GM19351 (cell line): ENCODE measurements at regions not wholly inside any gene's neighbourhood (a gene's known extent, or its start where the extent isn't known, plus 50 kb on each side); places are given as distances from the start of the nearest gene placed in this dataset.
"Not testable (repeated sequence)": the region's sequence is repeated elsewhere in the genome, so short reads cannot be mapped to it uniquely, and the experiment has no call there.

ENCODE experiments used
- ATAC-seq: cut with Tn5 transposase; IDR thresholded peaks from one replicate; pipeline ENCODE4 v1.9.1; 2021; ENCODE audit warnings: mild to moderate bottlenecking, moderate library complexity; ENCODE audit not compliant: unreplicated experiment

DNA sequence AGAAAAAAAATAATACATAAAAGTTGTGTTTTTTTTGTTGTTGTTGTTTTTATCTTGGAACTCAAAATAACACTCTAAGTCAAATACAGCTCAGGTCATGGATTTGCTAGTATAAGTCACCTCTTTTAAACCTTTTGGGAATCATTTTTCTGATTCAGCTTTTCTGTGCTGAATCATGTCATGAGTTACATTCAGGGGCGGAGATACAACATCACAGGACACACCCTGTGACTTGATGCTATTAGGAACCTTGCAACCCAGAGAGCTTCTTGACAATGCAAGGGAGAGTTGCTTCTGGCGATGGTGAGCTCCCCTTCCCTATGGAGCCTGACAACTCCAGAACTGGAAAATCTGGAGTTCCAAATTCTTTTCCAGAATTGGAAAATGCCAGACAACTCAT is 358.3 kb upstream of the C16orf82 start:
- no peak for ATAC-seq

DNA sequence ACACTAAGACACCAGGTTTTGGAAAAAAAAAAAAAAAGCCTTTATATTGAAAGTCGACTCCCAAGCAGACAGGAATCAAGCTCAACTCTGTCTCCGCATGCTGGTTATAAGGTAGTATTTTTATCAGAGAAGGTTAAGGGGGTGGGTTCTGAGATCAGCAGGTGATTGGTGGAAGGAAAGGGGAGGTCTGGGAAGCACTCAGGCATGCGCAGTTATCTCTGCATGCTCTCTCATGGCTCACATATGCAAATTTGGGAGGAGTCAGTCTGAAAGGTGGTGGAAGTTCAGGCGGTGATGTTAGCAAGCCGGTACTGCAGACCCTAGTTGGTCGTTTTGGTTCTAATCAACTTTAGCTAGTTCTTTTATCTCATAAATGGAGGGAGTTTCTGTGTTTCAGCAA is 357.6 kb upstream of the C16orf82 start:
- ATAC-seq, result no peak

DNA sequence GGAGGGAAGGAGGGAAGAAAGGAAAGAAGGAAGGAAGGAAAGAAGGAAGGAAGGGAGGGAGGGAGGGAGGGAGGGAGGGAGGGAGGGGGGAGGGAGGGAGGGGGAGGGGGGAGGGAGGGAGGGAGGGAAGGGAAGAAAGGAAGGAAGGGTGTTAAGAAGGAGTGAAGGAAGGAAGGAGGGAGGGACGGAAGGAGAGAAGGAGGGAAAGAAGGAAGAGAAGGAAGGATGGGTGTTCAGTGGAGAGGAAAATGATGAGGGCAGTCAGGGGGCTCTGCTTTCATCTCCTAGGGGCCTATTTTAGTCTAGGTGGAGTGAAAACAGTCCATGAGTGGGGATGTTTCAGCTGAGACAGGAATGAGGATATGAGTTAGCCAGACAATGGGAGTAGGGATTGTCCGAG is 357.0 kb upstream of the C16orf82 start:
- ATAC-seq, result no peak

DNA sequence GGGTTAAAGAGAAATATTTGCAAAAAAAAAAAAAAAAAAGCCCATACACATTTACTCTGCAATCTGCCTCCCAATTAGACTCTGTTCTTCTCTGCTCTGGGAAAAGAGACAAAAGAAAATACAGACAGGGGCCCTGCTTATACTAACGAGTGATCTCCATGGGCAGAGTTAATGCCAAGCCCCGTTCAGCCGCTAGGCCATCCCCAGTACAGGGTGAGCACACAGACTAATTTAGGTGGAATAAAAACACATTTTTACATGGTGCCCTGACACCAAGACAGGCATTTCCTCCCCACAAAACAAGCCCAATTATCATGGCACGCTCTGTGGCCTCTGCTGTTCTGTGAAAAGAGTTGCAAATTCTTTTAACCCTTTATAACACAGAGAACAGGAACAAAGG is 356.3 kb upstream of the C16orf82 start:
- ATAC-seq, result no peak

DNA sequence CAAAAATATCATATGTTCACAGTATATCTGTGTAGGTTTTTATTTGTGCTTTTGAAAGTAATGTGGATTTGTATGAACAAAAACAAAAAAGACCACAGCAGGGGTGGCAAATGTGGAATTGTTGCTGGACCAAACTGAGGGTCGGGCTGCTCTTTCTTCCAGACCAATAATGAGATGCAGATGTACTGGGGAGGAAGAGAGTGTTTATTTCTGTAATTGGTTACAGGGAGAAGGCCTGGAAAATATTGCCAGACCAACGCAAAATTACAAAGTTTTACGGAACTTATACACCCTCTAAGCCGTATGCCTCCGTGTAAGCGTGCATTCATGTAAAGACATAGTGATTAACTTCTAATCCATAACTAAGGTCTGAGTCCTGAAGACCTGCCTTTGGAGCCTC is 353.9 kb upstream of the C16orf82 start:
- no peak for ATAC-seq

DNA sequence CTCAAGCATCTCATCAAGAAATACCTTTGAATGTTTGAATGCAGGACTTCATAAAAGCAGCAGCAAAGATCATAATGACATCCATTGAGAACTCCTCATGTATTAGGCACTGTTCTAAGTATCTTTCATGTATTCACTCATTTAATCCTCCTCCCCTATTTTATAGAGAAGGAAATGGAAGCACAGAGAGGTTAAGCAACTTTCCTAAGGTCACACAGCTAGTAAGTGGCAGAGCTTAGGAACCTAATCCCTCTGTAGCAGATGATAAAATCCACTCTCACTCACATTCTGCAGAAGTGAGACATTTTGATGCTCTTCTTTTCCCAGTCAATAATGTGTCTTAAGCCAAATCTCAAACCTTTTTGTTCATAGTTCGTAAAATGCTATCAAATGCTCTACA is 350.8 kb upstream of the C16orf82 start:
- no peak for ATAC-seq

DNA sequence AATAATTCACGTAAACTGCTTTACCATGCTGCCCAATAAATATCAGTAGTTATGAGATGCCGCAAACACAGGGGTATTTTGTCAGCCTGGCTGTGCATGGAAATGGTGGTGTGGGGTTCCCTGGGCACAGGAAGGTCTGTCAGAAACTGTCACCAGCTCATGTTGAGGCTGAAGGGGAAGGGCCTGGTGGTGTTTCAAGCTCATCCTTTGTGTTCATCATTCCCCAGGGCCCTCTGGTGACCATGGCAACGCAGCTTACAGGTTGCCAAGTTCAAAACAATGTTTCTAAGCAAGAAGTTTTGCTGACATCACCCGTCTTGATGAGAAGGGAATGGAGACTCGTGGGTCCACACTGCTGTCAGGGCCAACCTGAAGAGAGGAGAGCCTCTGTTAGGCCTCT is 348.9 kb upstream of the C16orf82 start:
- no peak for ATAC-seq

DNA sequence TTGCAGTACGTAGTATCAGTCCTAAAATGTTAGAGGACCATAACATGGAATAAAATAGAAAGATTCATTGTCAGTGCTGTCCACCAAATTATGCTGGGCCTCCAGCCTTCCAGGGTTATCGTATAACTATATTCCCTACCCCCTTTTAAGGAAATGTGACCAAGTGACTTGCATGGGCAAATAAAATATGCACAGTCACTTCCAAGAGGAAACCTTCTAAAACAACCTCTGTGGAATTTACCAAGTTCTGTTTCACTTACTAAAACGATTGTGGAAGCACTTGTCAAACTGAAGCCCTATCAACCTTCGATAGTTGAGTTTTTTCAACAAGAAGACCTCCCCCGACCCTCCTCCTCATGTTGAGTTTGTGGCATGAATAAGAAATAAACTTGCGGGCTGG is 345.4 kb upstream of the C16orf82 start:
- no peak for ATAC-seq

DNA sequence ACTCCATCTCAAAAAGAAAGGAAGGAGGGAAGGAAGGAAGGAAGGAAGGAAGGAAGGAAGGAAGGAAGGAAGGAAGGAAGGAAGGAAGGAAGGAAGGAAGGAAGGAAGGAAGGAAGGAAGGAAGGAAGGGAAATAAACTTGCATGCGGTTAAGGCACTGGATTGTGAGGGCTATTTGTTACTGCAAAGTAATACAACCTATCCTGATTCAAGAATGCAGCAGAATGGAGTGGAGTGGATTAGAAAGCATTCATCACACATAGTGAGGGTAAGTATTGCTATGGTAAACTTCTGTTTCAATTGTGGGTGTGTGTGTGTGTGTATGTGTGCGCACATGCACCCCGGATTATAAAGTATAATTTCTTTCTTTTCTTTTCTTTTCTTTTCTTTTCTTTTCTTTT is 344.8 kb upstream of the C16orf82 start:
- ATAC-seq, result not testable (repeated sequence)

DNA sequence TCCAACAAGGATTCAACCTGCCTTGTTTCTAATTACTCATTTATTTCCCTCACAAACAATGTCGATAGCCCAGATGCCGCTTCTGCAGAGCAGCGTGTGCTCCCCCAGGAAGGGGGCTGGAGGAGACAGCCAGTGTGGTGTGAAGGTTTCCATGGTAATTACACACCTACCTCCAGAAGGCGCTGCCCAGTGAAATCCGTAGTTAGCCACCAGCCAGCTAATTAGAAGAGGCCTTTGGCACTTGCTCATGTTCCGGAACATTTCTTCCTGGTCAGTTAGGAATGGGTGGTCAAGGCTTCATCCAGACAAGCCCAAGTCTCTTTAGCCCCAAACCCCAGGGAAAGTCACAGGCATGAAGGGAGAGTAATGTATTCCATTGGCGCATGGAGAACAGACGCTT is 342.5 kb upstream of the C16orf82 start:
- no peak for ATAC-seq

DNA sequence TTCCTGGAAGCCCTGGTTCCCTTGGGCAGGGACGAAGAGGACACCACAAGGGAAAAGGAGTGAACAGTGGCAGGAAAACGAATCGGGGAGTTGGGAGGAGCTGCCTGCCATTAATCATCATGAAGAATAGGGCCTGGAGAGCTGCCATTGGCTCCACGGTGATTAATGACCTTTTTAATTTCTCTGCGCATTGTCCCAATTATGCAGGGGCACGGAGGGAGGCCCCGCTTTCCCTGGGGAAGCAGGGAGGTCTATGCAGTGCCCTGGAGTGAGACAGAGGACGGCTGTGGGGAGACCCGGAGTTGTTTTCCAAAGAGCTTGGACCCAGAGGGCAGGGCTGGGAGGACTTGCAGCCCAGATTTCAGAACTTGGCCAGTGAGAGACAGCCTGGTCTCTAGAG is 338.9 kb upstream of the C16orf82 start:
- ATAC-seq, result no peak

DNA sequence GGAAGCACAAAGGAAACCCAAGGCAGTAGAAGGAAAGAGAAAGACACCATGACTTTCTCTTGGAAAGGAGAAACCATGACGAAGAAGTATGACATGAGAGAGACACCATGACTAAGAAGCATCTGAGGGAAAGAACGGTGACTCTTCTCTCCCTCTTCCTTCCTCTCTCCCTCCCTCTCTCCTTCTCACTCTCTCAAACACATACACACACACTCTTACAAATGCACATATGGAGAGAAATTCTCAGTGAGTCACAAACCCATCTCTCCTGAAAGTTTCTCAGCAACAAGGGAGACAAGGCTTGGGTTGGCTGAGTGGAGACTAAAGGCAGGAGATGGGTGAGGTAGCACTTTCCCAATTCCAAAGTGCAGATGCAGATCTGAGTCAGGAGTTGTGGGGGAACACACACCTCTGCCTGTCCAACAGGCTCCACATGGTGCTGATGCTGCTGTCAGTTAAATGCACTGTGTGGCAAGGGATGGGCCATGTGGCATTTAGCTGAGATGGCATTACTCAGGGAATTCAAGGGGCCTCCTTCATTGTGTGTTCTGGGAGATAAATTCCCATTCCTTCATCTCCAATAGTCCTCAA is 336.7 kb upstream of the C16orf82 start:
- no peak for ATAC-seq

DNA sequence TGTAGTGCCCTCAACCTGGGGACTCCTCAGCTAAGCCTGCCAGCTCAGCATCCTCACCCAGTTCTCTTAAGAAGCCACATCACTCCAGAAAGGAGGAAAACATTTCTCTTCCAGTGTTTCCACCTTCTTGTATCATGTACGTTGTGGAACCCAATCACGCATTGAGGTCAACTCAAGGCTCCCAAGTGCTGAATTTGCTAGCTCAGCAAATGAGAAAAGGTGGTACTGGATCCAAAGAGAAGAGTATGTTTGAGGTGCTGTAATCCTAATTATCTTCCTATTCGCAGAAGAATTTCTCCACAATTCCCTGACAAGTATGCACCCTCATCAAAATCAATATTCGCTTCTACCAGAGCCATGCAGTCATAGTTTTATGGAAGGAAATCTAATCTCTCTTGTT is 335.0 kb upstream of the C16orf82 start:
- ATAC-seq, result no peak

DNA sequence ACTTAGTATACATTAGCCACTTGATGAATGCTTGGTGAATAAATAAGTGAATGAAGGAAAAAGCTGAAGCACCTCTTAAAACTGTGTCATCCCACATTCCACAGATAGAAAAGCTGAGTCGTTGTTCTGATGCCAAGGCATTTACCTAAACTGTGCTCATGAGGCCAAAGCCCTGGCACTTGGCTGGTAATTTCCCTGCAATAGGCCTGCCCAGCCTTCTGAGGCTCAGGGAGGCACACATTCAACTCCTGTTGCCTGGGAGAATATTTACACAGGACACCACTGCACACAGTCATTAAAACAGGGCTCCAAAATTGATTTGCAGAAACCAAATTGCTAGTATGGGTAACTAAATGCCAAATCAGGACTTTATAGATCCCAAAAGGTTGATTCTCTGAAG is 333.0 kb upstream of the C16orf82 start:
- no peak for ATAC-seq

DNA sequence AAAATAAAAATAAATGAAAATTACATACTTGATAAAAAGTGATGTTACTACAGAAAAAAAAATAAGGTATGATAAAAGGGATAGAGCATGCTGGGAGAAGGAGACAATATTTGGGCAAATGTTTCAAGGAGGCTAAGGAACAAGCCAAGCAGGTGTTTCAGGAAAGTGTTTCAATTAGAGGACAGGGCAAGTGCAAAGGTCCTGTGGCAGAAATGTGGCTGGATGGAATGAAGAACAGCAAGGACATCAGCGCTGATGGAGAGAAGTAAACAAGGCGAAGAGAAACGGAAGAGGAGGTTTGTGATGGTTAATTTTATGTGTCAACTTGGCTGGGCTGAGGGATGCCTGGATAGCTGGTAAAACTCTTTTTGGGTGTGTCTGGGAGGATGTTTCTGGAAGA is 331.2 kb upstream of the C16orf82 start:
- ATAC-seq, result no peak

DNA sequence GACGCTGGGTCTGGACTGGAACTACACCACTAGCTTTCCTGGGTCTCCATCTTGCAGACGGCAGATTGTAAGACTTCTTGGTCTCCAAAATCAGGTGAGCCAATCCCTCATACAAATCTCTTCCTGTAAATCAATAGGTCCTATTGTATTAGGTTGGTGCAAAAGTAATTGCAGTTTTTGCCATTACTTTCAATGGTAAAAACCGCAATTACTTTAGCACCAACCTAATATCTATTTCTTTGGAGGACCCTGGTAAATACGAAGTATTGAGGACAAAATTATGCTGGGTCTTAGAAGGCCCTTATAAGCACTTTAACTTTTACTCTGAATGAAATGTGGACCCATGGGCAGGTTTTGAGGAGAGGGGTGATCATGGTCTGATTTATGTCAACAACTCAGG is 330.6 kb upstream of the C16orf82 start:
- no peak for ATAC-seq

DNA sequence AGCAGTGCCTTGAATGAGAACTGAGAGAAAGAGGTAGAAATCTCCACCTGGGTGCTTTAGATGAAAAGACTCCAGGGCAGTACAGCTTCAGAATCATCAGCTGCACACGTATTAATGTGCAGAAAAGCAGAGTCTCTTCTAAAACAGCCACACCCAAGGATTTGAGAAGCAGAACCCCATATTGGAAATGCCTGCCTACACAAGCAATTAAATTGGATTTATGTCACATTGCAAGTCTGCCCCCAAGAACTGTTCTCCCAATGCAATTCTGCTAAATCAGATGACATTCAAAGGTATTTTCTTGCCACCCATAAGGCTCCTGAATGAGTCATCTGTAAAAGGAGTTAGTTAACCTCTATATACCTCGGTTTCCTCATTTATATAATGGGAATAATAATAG is 326.0 kb upstream of the C16orf82 start:
- no peak for ATAC-seq

DNA sequence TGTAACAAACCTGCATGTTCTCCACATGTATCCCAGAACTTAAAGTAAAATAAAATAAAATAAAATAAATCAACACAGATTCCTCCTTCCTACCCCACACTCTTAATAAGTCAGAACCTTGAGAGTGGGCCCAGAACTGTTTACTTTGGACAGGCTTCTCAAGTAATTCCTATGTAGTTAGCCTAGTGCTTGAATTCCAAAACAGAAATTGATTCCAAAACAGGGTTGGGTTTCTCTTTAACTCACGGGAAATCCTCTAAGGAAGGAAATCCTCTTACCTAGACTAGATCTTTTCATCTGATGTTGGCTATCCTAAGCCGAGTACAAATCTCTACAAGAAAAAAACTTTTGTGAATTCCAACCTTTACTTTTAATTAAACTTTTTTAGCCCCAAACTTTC is 324.7 kb upstream of the C16orf82 start:
- no peak for ATAC-seq

DNA sequence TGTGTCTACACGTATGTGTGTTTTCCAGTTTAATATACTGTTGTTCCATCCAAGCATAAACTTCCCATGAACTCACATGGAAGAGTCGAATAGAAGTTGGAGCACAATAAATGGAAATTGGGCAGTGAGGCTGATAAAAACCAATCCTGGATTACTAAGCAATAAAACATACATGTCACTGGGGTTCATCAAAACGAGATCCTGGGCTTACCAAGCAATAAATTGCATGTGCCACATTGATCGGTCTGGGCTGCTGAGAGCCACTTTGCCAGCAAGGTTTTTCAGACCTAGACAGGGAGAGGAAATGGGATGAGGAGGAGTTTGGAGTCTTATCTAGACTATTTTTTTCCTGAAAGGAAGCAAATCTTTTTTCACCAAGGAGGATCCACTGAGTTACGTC is 322.3 kb upstream of the C16orf82 start:
- no peak for ATAC-seq

DNA sequence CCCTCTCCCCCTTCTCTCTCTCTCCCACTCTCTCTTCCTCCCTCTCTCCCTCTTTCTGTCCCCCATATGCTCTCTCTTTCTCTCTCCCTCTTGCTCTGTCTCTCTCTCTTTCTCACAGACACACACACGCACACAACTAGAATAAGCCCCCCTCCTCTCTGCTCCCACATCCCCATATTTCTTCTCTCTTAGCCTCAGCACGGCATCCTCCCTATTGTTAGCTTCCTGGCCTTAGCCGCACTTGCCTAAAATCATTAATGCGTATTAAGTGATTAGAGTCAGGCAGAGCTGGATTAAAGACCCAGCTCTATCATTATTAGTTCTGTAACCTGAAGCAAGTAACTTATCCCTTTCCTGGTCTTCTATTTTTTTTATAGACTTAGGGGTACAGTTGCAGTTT is 319.0 kb upstream of the C16orf82 start:
- no peak for ATAC-seq

DNA sequence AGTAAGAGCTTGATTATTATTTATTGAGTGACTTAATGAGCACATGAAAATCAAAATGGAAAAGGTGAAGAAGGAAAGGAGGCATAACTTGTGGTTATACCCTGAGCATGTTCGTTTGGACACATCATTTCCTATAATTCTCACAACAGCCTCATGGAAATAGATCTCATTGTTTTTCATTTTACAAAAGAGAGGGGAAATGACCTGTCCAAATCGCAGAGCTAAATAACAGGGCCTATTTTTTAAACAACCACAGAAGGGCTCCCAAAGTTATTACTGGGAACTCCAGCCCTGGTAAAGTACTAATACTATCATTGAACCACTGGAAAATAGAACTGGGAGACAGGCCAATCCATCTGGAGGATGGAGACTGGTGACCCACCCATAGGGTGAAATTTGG is 317.7 kb upstream of the C16orf82 start:
- ATAC-seq, result no peak

DNA sequence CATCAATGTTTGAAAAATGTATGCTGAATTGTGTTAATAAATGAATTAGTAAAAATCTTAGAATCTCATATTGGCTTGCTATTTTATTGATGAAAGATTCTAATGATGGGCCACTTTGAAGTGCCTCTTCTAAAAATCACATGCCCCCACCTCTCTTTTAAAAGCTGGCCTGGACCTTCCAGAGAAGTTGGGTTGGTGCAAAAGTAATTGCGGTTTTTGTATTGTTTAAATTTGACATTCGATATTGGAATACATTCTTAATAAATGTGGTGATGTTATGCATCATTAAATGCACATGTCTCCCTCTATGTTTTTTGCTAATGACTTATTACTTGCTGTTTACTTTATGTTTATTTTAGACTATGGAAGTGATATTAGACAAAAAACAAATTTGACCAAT is 314.6 kb upstream of the C16orf82 start:
- no peak for ATAC-seq

DNA sequence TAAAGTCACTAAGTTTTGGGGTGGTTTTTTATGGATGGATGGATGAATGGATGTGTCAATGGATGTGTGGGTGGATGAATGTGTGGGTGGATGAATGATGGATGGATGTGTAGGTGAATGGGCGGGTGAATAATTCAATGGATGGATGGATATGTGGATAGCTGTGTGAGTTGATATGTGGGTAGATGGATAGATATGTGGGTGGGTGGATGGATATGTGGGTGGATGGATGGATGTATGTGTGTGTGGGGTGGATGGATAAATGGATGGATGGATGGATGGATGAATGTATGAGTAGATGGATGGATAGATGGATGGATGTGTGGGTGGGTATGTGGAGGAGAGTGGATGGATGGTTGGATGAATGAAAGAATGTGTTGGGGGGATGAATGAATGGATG is 310.1 kb upstream of the C16orf82 start:
- no peak for ATAC-seq

DNA sequence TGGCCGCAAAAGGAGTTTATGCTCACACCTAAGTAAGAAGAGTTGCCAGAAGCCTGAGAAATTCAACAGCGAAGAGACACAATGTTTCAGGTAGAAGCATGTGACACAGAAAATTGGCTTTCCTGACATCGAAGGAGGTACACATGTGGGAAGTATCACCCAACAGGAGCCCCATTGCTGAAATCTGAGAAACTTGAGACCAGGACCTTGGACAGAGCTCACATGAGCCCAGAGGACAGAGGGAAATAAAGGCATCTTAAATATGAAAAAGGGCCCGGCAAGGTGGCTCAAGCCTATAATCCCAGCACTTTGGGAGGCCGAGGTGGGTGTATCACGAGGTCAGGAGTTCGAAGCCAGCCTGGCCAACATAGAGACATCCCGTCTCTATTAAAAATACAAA is 304.1 kb upstream of the C16orf82 start:
- ATAC-seq, result no peak
